Upper lobe of left lung (tissue), 6 donors: ENCODE measurements at regions not wholly inside any gene's neighbourhood (a gene's known extent, or its start where the extent isn't known, plus 50 kb on each side); places are given as distances from the start of the nearest gene placed in this dataset.

Experiments
- ATAC-seq, 2 donors: fragments of 200-7000 bp; cut with Tn5 transposase; one replicate each; pipeline ENCODE4 v1.9.1; 2022; ENCODE audit warnings: mild to moderate bottlenecking in 2 of 2, moderate library complexity in 2 of 2; ENCODE audit not compliant: low FRiP score in 2 of 2
- DNase-seq, 2 donors: peaks; one replicate each; pipeline ENCODE4 v3.0.0-alpha.2; 2019 to 2020
- H3K27ac ChIP-seq, 4 donors: fragments of 200-600 bp; sonication (generic); one replicate each; pipeline ENCODE4 v1.5.1; 2016 to 2019
- H3K27me3 ChIP-seq, 4 donors: fragments of 200-600 bp; sonication (generic); one replicate each; pipeline ENCODE4 v1.5.1; 2017 to 2019
- H3K36me3 ChIP-seq, 4 donors: fragments of 200-600 bp; sonication (generic); one replicate each; pipeline ENCODE4 v1.5.1; 2016 to 2019
- H3K4me1 ChIP-seq, 4 donors: fragments of 200-600 bp; sonication (generic); one replicate each; pipeline ENCODE4 v1.5.1; 2018 to 2019
- H3K4me3 ChIP-seq, 4 donors: fragments of 200-600 bp; sonication (generic); one replicate each; pipeline ENCODE4 v1.5.1; 2017 to 2019; ENCODE audit warnings: mild to moderate bottlenecking in 2 of 4, moderate library complexity in 1 of 4
- H3K9me3 ChIP-seq, 4 donors: fragments of 200-600 bp; sonication (generic); one replicate each; pipeline ENCODE4 v1.5.1; 2018 to 2019
- CTCF ChIP-seq, 6 experiments: fragments of 450-650 bp in 4 of 6; fragments of 200-600 bp in 2 of 6; sonication (generic) in 2 of 6; IDR thresholded peaks; one replicate each; pipeline ENCODE4 v1.5.1; 2016 to 2019; ENCODE audit warnings: antibody characterized with exemption in 6 of 6
- EP300 ChIP-seq, 4 donors: sonication (generic); formaldehyde crosslinking; IDR thresholded peaks; one replicate each; pipeline ENCODE4 v1.5.1; 2017; ENCODE audit warnings: antibody characterized with exemption in 4 of 4, control low read depth in 2 of 4
- POLR2A ChIP-seq, 4 donors: fragments of 450-650 bp; IDR thresholded peaks; one replicate each; pipeline ENCODE4 v1.5.1; 2016 to 2017; ENCODE audit warnings: antibody characterized with exemption in 4 of 4, mild to moderate bottlenecking in 2 of 4
- POLR2AphosphoS5 ChIP-seq, 2 donors: sonication (generic); formaldehyde crosslinking; IDR thresholded peaks; one replicate each; pipeline ENCODE4 v1.5.1; 2017; ENCODE audit warnings: antibody characterized with exemption in 2 of 2
- WGBS, 2 donors: methylation state at CpG; one replicate each; pipeline ENCODE4 v1.1.5; 2017 to 2018; 5-methylcytosine and 5-hydroxymethylcytosine counted together
- donor health status: DM: no; HTN: no; CAD: no; lungs with moderate emphysema.
- donor health status: DM: no; HTN: yes; CAD: no; lungs with severe emphysema.

GRCh38 chr7:80984619-80985018 is 65.8 kb upstream of the SEMA3C start:
- ATAC-seq, result no peak
- Histone ChIP-seq H3K36me3 (no peaks in the 10 kb centered on the region), H3K27ac (no peak overlapping the region), H3K9me3 (no peaks in the 10 kb centered on the region), H3K27me3 (no peaks in the 10 kb centered on the region), H3K4me1 (no peaks in the 10 kb centered on the region), H3K4me3 (no peak overlapping the region)
- WGBS, 2 donors, result 39 to 54% methylated on average over 1 of the region's 1 CpG
- TF ChIP-seq EP300 (IDR thresholded peaks at IDR 0.05) (no peak), POLR2A (IDR thresholded peaks at IDR 0.05) (no peak), POLR2AphosphoS5 (IDR thresholded peaks at IDR 0.05) (no peak), CTCF (IDR thresholded peaks at IDR 0.05) (no peak)
- DNase-seq, result no peak

GRCh38 chr7:80981405-80981804 is 62.6 kb upstream of the SEMA3C start:
- Histone ChIP-seq H3K36me3 (no peaks in the 10 kb centered on the region), H3K4me3 (no peak overlapping the region), H3K27me3 (no peaks in the 10 kb centered on the region), H3K27ac (no peak overlapping the region), H3K4me1 (no peaks in the 10 kb centered on the region), H3K9me3 (no peaks in the 10 kb centered on the region)
- no peak for DNase-seq
- 70 to 86% methylated on average over 3 of the region's 3 CpGs for WGBS, 2 donors
- ATAC-seq, result no peak
- no peak for TF ChIP-seq POLR2AphosphoS5 (IDR thresholded peaks at IDR 0.05)
- no peak for TF ChIP-seq EP300 (IDR thresholded peaks at IDR 0.05)
- TF ChIP-seq CTCF (IDR thresholded peaks at IDR 0.05), result no peak
- no peak for TF ChIP-seq POLR2A (IDR thresholded peaks at IDR 0.05)

GRCh38 chr7:80977751-80978150 is 58.9 kb upstream of the SEMA3C start:
- no peaks in the 10 kb centered on the region for H3K4me1 ChIP-seq
- no peaks in the 10 kb centered on the region for H3K9me3 ChIP-seq
- no peak overlapping the region for H3K27ac ChIP-seq
- no peak overlapping the region for H3K4me3 ChIP-seq
- ATAC-seq, result no peak
- H3K36me3 ChIP-seq, result no peaks in the 10 kb centered on the region
- WGBS, 2 donors, result 53 to 57% methylated on average over 1 of the region's 1 CpG
- TF ChIP-seq POLR2AphosphoS5 (IDR thresholded peaks at IDR 0.05) (no peak), EP300 (IDR thresholded peaks at IDR 0.05) (no peak), POLR2A (IDR thresholded peaks at IDR 0.05) (no peak), CTCF (IDR thresholded peaks at IDR 0.05) (no peak)
- no peaks in the 10 kb centered on the region for H3K27me3 ChIP-seq
- no peak for DNase-seq

GRCh38 chr7:80974396-80975358 is 55.8 kb upstream of the SEMA3C start:
- ATAC-seq (no peak), DNase-seq (peak in 1 of 2 donors; percentile 72)
- Histone ChIP-seq H3K9me3 (no peaks in the 10 kb centered on the region), H3K27ac (no peak overlapping the region), H3K4me3 (no peak overlapping the region), H3K36me3 (no peaks in the 10 kb centered on the region), H3K4me1 (no peaks in the 10 kb centered on the region), H3K27me3 (no peaks in the 10 kb centered on the region)
- TF ChIP-seq CTCF (IDR thresholded peaks at IDR 0.05), result no peak
- 89 to 91% methylated on average over 22 of the region's 22 CpGs for WGBS, 2 donors

- Histone ChIP-seq H3K36me3 (no peaks in the 10 kb centered on the region), H3K27me3 (no peaks in the 10 kb centered on the region), H3K4me1 (no peaks in the 10 kb centered on the region), H3K4me3 (no peak overlapping the region), H3K27ac (no peak overlapping the region), H3K9me3 (no peaks in the 10 kb centered on the region)
- ATAC-seq (no peak), DNase-seq (no peak)
- 86 to 89% methylated on average over 3 to 6 of the region's 6 CpGs for WGBS, 2 donors
- TF ChIP-seq POLR2AphosphoS5 (IDR thresholded peaks at IDR 0.05) (no peak), EP300 (IDR thresholded peaks at IDR 0.05) (no peak), CTCF (IDR thresholded peaks at IDR 0.05) (no peak), POLR2A (IDR thresholded peaks at IDR 0.05) (no peak)
Measured at GRCh38 chr7:80971225-80971624, 52.4 kb upstream of the SEMA3C start.
